ENCODE measurements at regions not wholly inside any gene's neighbourhood (a gene's known extent, or its start where the extent isn't known, plus 50 kb on each side); places are given as distances from the start of the nearest gene placed in this dataset.
"Not testable (repeated sequence)": the region's sequence is repeated elsewhere in the genome, so short reads cannot be mapped to it uniquely, and the experiment has no call there.

GRCh38 chr18:39571511-39571910, 2005.9 kb upstream of the CELF4 start:
- DNase-seq (ENCODE audit: low read depth, low spot score) = no peak

DNA sequence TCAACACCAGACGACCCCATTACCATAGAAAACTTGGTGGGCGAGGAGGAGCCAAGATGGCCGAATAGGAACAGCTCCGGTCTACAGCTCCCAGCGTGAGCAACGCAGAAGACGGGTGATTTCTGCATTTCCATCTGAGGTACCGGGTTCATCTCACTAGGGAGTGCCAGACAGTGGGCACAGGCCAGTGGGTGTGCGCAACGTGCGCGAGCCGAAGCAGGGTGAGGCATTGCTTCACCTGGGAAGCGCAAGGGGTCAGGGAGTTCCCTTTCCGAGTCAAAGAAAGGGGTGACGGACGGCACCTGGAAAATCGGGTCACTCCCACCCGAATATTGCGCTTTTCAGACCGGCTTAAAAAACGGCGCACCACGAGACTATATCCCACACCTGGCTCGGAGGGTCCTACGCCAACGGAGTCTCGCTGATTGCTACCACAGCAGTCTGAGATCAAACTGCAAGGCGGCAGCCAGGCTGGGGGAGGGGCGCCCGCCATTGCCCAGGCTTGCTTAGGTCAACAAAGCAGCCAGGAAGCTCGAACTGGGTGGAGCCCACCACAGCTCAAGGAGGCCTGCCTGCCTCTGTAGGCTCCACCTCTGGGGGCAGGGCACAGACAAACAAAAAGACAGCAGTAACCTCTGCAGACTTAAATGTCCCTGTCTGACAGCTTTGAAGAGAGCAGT, 2000.1 kb upstream of the CELF4 start:
- DNase-seq (ENCODE audit: low read depth, low spot score) = not testable (repeated sequence)

GRCh38 chr18:39564716-39565115, 1999.1 kb upstream of the CELF4 start:
- DNase-seq (ENCODE audit: low read depth, low spot score) = no peak

- peak; percentile 87 for DNase-seq (ENCODE audit: low read depth, low spot score)
Measured at GRCh38 chr18:39561126-39561525, 1995.5 kb upstream of the CELF4 start.

GRCh38 chr18:39558658-39559057, 1993.1 kb upstream of the CELF4 start:
- DNase-seq (ENCODE audit: low read depth, low spot score) = no peak

GRCh38 chr18:39555496-39555895, 1989.9 kb upstream of the CELF4 start:
- no peak for DNase-seq (ENCODE audit: low read depth, low spot score)

GRCh38 chr18:39550701-39551100, 1985.1 kb upstream of the CELF4 start:
- DNase-seq (ENCODE audit: low read depth, low spot score) = no peak

DNA sequence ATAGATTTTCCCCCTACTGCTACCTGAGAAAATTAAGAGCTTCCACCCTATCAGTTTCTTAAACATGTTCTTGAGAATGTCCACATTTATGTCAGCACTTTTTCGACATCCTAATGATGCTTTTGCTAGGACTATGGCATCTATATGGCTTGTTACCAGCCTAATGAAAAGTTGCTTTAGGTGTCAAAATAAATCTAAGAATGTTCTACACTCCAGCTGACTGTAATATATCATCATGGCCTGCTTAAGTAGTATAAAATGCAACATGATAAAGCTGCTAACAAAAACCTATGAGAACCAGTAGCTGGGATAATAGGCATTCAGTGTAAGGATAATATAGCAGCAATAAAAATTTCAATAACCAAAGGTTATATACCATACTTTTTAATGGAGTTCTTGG, 1983.5 kb upstream of the CELF4 start:
- no peak for DNase-seq (ENCODE audit: low read depth, low spot score)

DNA sequence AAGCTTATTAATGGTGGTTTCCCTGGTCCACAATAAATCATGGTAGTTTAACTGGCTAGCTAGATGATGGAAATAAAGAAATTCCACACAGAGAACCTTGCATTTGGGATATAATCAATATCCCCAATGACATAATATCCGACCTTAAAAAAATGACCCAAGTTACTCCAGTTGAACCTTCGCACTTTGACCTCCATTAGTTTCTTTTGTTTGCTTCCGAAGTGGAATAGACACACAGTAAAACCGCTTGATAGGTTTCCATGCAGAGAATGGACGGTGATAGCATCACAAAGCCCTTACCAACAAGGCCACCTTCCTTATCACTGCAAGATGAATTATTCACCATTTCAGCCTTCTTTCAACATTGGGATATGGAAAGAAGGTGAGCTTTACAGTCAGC, 1966.1 kb upstream of the CELF4 start:
- DNase-seq (ENCODE audit: low read depth, low spot score) = no peak

DNA sequence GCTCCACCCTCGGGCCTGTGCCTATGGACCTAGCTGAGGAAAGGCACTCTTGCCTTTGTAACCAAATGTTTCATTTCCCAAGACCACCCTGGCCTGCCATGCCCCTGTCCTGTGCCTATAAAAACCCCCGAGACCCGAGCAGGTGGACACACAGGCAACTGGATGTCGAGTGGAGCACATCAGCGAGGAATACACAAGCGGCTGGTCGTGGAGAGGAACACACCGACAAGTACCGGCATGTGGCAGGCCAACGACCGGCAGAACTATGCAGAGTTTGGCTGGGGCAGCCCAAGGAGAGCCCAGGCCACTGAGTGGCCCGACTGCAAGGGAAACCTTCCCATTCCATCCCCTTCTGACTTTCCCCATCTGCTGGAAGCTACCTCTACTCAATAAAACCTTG, 1963.8 kb upstream of the CELF4 start:
- DNase-seq (ENCODE audit: low read depth, low spot score) = no peak

GRCh38 chr18:39527465-39527864, 1961.9 kb upstream of the CELF4 start:
- no peak for DNase-seq (ENCODE audit: low read depth, low spot score)

GRCh38 chr18:39524370-39524769, 1958.8 kb upstream of the CELF4 start:
- no peak for DNase-seq (ENCODE audit: low read depth, low spot score)

DNA sequence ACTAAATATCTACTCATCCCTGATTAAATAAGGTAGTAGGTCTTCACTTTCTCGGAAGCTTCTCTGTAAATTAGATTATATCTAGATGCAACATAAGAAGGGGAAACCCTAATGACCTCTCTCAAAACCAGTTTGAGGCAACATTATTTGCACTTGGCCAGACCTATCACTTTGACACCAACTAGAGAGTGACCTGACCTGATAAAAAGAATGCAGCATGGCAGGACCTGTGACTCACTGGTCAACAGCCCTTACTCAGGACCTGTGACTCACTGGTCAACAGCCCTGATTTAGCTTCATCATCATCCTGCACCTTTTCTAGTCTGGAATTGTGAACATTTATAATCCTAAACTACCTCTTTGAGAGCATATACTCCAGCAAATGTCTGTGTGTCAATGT, 1957.7 kb upstream of the CELF4 start:
- peak; percentile 11 for DNase-seq (ENCODE audit: low read depth, low spot score)

DNA sequence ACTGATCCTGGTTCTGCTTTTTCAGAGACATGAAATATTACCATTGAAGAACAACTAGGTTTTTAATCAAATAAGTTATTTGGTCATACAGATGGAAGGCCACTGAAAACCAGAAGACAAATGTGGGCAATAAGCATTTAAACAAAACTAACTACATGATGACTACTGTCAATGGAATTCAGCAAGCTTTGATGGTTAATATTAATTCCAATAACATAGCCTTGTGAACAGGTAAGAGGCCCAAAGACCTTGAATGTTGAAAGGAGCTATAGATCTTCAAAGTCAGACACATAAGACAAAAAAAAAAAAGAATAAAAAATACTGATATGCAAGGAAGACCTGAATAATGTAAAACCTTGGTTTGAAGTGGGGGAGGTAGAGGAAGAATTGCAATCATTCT, 1955.6 kb upstream of the CELF4 start:
- DNase-seq (ENCODE audit: low read depth, low spot score) = no peak

- DNase-seq (ENCODE audit: low read depth, low spot score) = no peak
Measured at GRCh38 chr18:39519741-39520140, 1954.1 kb upstream of the CELF4 start.

DNA sequence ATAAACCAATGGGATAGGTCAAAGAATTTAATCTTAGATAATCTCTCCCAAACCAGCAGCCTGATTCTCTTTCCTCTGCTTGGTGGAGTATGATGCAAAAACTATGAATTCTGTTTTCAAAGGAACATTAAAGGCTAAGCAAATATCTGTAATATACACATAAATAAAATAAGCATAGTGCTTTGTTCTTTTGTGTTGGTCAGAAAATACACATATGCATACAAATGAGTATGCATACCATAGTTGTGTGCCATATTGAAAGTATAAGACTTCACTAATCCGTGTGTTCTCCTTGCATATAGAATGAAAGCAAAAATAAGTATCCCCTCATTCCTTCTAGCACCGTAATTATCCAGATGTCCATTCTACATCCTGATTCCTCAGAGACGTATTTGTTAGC, 1949.7 kb upstream of the CELF4 start:
- DNase-seq (ENCODE audit: low read depth, low spot score) = no peak

GRCh38 chr18:39513186-39513585, 1947.6 kb upstream of the CELF4 start:
- DNase-seq (ENCODE audit: low read depth, low spot score) = no peak

DNA sequence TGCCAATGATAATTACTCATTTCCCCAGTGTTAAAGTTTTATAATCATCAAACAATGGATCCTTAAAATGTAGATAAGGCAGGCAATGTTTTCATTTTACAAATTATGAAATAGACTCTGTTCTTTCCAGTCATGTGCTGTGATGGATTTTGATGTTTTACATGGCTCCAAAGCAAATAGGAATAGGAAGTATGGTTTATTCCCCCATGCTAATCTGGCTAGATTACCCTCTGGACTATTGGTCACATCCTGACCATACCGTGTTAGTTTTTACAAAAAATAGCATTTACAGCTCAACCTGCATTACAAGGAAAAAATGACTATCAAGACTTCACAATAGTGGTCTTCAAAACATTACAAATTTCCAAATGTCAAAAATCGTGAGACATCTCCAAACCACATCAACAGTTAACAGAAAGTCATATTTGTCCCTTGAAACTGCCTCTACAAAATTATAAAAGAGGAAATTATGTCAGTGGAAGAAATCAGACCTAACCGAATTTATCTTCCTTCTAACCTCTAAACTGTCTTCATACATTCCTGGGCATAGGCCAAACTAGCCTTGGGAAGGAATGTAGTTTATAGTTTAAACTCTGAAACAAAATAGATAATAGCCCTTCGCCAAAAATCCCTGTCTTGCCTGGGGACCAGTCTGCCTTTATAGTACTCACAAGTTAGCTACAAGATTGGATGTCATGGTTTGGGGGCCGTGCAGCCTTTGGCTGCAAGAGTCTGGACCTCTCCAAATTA, 1941.2 kb upstream of the CELF4 start:
- no peak for DNase-seq (ENCODE audit: low read depth, low spot score)

- no peak for DNase-seq (ENCODE audit: low read depth, low spot score)
Measured at GRCh38 chr18:39500306-39500705, 1934.7 kb upstream of the CELF4 start.

GRCh38 chr18:39497821-39498220, 1932.2 kb upstream of the CELF4 start:
- DNase-seq (ENCODE audit: low read depth, low spot score) = no peak

- DNase-seq (ENCODE audit: low read depth, low spot score) = no peak
Measured at GRCh38 chr18:39496986-39497385, 1931.4 kb upstream of the CELF4 start.

GRCh38 chr18:39494211-39494896, 1928.8 kb upstream of the CELF4 start:
- DNase-seq (ENCODE audit: low read depth, low spot score) = no peak

DNA sequence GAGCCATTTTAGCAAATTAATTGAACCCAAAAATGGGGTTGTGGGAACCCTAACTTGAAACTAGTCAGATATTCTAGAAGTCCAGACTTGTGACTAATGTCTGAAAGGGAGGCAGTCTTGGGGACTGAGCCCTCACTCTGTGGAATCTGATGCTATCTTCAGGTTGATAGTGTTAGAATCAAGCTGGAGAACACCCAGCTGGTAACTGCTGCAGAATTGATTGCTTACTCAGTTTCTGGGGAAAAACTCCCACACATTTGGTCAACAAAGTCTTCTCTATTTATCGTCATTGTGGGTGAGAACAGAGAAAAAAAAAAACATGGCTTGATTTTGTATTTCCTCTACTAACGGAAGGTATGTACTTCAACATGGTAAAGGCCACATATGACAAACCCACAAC, 1925.8 kb upstream of the CELF4 start:
- no peak for DNase-seq (ENCODE audit: low read depth, low spot score)
